Parathyroid adenoma (tissue), 2 donors: ENCODE measurements at regions not wholly inside any gene's neighbourhood (a gene's known extent, or its start where the extent isn't known, plus 50 kb on each side); places are given as distances from the start of the nearest gene placed in this dataset.

ENCODE experiments used
- H2AFZ ChIP-seq: fragments of 300-600 bp; sonication (generic); one replicate; pipeline ENCODE4 v1.7.0; 2017; ENCODE audit warnings: antibody characterized with exemption, mild to moderate bottlenecking
- H3K27ac ChIP-seq: fragments of 300-600 bp; sonication (generic); one replicate; pipeline ENCODE4 v1.7.0; 2017
- H3K27me3 ChIP-seq: fragments of 300-600 bp; sonication (generic); one replicate; pipeline ENCODE4 v1.7.0; 2017; ENCODE audit warnings: low read length; ENCODE audit not compliant: control insufficient read depth, insufficient read depth
- H3K36me3 ChIP-seq: fragments of 300-600 bp; sonication (generic); one replicate; pipeline ENCODE4 v1.7.0; 2017; ENCODE audit warnings: low read length; ENCODE audit not compliant: control insufficient read depth, insufficient read depth
- H3K4me1 ChIP-seq: fragments of 300-600 bp; sonication (generic); one replicate; pipeline ENCODE4 v1.7.0; 2017; ENCODE audit warnings: control low read depth
- H3K4me2 ChIP-seq: fragments of 300-600 bp; sonication (generic); one replicate; pipeline ENCODE4 v1.7.0; 2017; ENCODE audit warnings: low read length
- H3K4me3 ChIP-seq: fragments of 300-600 bp; sonication (generic); one replicate; pipeline ENCODE4 v1.7.0; 2017; ENCODE audit warnings: low read depth, low read length
- H3K79me2 ChIP-seq: fragments of 300-600 bp; sonication (generic); one replicate; pipeline ENCODE4 v1.7.0; 2017; ENCODE audit warnings: control low read depth
- H3K9ac ChIP-seq: fragments of 300-600 bp; sonication (generic); one replicate; pipeline ENCODE4 v1.7.0; 2017; ENCODE audit warnings: mild to moderate bottlenecking
- H3K9me3 ChIP-seq: fragments of 300-600 bp; sonication (generic); one replicate; pipeline ENCODE4 v1.7.0; 2017; ENCODE audit warnings: low read length; ENCODE audit not compliant: control insufficient read depth
- TF ChIP-seq, protein P1 (sequence below): fragments of 300-600 bp; sonication (generic); IDR thresholded peaks from one replicate; pipeline ENCODE4 v1.7.0; 2017; ENCODE audit warnings: antibody characterized with exemption, mild to moderate bottlenecking
- donor health status: primary hyperparathyroidism.

DNA sequence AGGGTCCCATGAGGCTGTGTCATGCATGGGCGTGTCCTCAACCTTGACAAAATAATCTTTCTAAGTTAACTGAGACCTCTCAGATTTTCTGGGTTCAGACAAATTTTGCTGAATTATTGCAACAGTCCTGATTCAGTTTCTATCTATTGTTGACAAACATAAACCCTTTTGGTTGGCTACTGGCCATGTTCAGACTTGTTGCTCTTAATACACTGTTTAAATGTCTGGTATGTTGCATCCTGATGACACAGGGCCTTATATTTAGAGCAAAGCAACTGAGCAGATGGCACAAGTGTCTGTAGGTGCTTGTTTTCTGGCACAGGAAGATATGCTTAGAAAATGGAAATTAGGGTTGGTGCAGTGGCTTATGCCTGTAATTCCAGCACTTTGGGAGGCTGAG lies 456.9 kb upstream of the USP9Y start:
- Histone ChIP-seq H2AFZ (no peak overlapping the region), H3K4me3 (no peak overlapping the region), H3K9me3 (no peaks in the 10 kb centered on the region), H3K79me2 (no peaks in the 10 kb centered on the region), H3K4me2 (no peak overlapping the region), H3K9ac (no peak overlapping the region), H3K27me3 (no peaks in the 10 kb centered on the region), H3K4me1 (no peaks in the 10 kb centered on the region), H3K27ac (no peak overlapping the region), H3K36me3 (no peaks in the 10 kb centered on the region)
- TF ChIP-seq, protein P1, sequence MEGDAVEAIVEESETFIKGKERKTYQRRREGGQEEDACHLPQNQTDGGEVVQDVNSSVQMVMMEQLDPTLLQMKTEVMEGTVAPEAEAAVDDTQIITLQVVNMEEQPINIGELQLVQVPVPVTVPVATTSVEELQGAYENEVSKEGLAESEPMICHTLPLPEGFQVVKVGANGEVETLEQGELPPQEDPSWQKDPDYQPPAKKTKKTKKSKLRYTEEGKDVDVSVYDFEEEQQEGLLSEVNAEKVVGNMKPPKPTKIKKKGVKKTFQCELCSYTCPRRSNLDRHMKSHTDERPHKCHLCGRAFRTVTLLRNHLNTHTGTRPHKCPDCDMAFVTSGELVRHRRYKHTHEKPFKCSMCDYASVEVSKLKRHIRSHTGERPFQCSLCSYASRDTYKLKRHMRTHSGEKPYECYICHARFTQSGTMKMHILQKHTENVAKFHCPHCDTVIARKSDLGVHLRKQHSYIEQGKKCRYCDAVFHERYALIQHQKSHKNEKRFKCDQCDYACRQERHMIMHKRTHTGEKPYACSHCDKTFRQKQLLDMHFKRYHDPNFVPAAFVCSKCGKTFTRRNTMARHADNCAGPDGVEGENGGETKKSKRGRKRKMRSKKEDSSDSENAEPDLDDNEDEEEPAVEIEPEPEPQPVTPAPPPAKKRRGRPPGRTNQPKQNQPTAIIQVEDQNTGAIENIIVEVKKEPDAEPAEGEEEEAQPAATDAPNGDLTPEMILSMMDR: no peak

DNA sequence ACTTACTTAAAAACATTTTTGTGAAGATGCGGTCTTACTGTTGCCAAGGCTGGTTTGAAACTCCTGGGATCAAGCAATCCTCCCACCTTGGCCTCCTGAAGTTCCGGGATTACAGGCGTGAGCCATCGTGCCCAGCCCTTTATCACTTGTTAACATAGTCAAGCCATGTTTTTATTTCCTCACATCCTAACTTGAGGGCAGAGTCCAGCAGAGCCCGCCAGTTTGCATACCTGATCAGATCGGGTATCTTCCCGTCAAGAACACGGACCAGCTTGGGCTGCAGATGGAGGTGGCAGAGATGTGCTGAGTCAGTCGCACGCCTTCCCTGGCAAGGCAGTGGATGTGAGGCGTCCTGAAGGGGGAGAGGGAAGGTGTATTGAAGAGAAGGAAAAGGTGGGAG lies 447.3 kb upstream of the USP9Y start:
- H3K27ac ChIP-seq: no peak overlapping the region

DNA sequence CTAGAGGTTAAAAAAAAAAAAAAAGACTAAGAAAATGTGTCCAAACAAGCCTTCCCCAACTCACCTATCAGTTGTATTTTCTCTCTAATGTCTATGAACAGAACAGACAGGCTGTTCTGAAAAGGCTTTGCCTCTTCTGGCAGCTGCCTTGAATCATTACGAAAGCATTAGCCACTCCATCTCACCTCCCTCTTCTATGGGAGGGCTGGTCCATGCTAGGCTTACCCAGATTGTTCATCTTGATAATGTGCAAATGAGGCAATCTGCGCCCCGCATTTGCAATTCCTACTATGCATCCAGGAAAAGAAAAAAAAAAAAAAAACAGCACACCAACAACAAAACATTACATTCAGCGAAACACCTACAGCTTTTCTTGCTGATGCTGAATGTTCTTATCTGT lies 429.9 kb upstream of the USP9Y start:
- Histone ChIP-seq H3K36me3 (no peaks in the 10 kb centered on the region), H3K27ac (no peak overlapping the region), H3K79me2 (no peaks in the 10 kb centered on the region), H3K4me3 (no peak overlapping the region), H3K4me1 (no peaks in the 10 kb centered on the region), H3K9me3 (no peaks in the 10 kb centered on the region), H3K9ac (no peak overlapping the region), H3K4me2 (no peak overlapping the region), H2AFZ (no peak overlapping the region), H3K27me3 (no peaks in the 10 kb centered on the region)
- TF ChIP-seq, protein P1: no peak

More for the DNA sequence above, 447.3 kb upstream of the USP9Y start:
- H3K27me3 ChIP-seq: no peaks in the 10 kb centered on the region
- no peak overlapping the region for H3K4me3 ChIP-seq
- TF ChIP-seq, protein P1: no peak
- H3K9me3 ChIP-seq: no peaks in the 10 kb centered on the region
- H3K4me2 ChIP-seq: no peak overlapping the region
- H3K9ac ChIP-seq: no peak overlapping the region
- H3K4me1 ChIP-seq: no peaks in the 10 kb centered on the region
- H3K36me3 ChIP-seq: no peaks in the 10 kb centered on the region
- H3K79me2 ChIP-seq: no peaks in the 10 kb centered on the region
- H2AFZ ChIP-seq: no peak overlapping the region

DNA sequence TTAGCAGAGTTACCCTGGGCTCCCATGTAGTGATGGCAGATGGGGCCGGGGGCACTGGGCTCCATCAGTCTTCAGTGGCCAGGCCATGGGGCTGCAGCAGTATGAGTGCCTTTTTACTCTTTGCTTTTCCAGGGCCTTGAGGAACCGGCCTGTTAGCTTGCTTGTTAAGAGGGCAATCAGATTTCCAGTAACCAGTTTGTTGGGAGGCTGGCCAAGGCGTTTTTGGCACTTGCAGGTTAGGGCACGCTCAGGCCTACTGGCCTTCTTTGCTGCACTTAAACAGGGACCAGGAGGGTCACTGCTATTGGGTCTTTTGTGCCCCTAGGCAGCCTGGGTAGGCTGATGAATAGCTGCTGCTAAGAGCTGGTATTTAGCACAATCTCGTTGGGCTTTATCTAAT lies 415.4 kb upstream of the USP9Y start:
- Histone ChIP-seq H2AFZ (no peak overlapping the region), H3K4me3 (no peak overlapping the region), H3K79me2 (no peaks in the 10 kb centered on the region), H3K36me3 (no peaks in the 10 kb centered on the region), H3K4me1 (no peaks in the 10 kb centered on the region), H3K27ac (no peak overlapping the region), H3K9me3 (no peaks in the 10 kb centered on the region), H3K9ac (no peak overlapping the region), H3K27me3 (no peaks in the 10 kb centered on the region), H3K4me2 (no peak overlapping the region)
- TF ChIP-seq, protein P1: no peak

DNA sequence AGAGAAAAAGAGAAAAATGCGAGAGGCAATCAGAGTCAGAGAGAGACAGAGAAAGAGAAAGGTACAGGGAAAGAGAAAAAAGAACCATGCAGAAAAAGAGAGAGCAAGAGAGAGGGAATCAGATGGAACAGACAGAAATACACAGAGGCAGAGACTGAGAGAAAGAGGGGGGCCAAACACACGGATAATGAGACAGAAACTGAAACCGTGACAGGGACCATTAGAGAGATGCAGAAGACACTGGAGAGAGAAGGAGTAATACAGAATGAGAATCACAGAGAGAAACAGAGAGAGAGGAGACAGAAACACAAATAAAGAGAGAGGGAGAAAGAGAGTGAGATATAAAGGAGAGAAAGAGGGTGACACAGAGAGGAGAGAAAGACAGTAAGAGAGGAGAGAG lies 412.1 kb upstream of the USP9Y start:
- no peaks in the 10 kb centered on the region for H3K4me1 ChIP-seq
- H2AFZ ChIP-seq: no peak overlapping the region
- no peaks in the 10 kb centered on the region for H3K9me3 ChIP-seq
- TF ChIP-seq, protein P1: no peak
- no peak overlapping the region for H3K9ac ChIP-seq
- H3K4me2 ChIP-seq: no peak overlapping the region
- no peaks in the 10 kb centered on the region for H3K27me3 ChIP-seq
- no peak overlapping the region for H3K27ac ChIP-seq
- no peaks in the 10 kb centered on the region for H3K79me2 ChIP-seq
- H3K4me3 ChIP-seq: no peak overlapping the region
- H3K36me3 ChIP-seq: no peaks in the 10 kb centered on the region
